ENCODE measurements at regions not wholly inside any gene's neighbourhood (a gene's known extent, or its start where the extent isn't known, plus 50 kb on each side); places are given as distances from the start of the nearest gene placed in this dataset.

- Histone ChIP-seq H3K9me3 (no peaks in the 10 kb centered on the region), H3K36me3 (no peaks in the 10 kb centered on the region), H3K4me1 (peaks cover 6 to 10% of the 10 kb centered on the region in 2 donors), H3K27me3 (peaks cover 0 to 8% of the 10 kb centered on the region in 2 donors), H3K4me3 (no peak overlapping the region), H3K27ac (no peak overlapping the region)
- DNase-seq (no peak), ATAC-seq (no peak)
- intact Hi-C loops (cut with DNase I), result no loop called here
- no peak for TF ChIP-seq CTCF (IDR thresholded peaks at IDR 0.05)
These were observed 1454.0 kb downstream of the BRD1 start for GRCh38 chr22:48373626-48374173.

DNA sequence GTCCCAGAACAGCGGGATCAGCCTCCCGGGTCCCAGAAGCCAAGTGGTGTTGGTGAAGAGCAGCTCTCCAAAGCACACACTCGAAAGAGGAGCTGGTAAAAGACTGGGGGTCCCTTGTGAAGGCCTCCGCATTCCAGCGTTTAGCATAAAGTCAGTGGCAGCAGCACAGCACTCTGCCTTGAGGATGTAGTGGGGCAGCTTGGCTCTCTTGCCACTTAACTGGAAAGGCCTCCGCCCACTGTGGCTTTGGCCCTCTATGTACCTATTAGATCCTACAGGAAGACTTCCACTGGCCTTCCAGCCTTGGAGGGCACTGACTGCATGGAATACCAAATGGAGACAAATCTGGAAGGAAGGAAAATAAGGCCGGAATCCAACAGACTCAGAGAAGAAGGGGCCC, 1455.3 kb downstream of the BRD1 start:
- Histone ChIP-seq H3K36me3 (no peaks in the 10 kb centered on the region), H3K27ac (no peak overlapping the region), H3K9me3 (no peaks in the 10 kb centered on the region), H3K4me3 (no peak overlapping the region), H3K4me1 (peaks cover 6 to 10% of the 10 kb centered on the region in 2 donors), H3K27me3 (peaks cover 0 to 7% of the 10 kb centered on the region in 2 donors)
- TF ChIP-seq CTCF (IDR thresholded peaks at IDR 0.05), result no peak
- no peak for DNase-seq
- ATAC-seq, result no peak
- intact Hi-C loops (cut with DNase I), result no loop called here

GRCh38 chr22:48371391-48371790, 1456.3 kb downstream of the BRD1 start:
- DNase-seq, result no peak
- intact Hi-C loops (cut with DNase I), result no loop called here

GRCh38 chr22:48370508-48371325, 1457.0 kb downstream of the BRD1 start:
- DNase-seq, result no peak
- no peaks in the 10 kb centered on the region for H3K9me3 ChIP-seq
- H3K36me3 ChIP-seq, result no peaks in the 10 kb centered on the region
- no peak overlapping the region for H3K27ac ChIP-seq
- no peak overlapping the region for H3K4me3 ChIP-seq
- no peak for TF ChIP-seq CTCF (IDR thresholded peaks at IDR 0.05)
- H3K4me1 ChIP-seq, result peaks cover 6 to 10% of the 10 kb centered on the region in 2 donors
- intact Hi-C loops (cut with DNase I), result no loop called here
- H3K27me3 ChIP-seq, result no peaks in the 10 kb centered on the region
- peak; percentile 19 for ATAC-seq

More at GRCh38 chr22:48371391-48371790, 1456.3 kb downstream of the BRD1 start:
- Histone ChIP-seq H3K4me3 (no peak overlapping the region), H3K9me3 (no peaks in the 10 kb centered on the region), H3K27ac (no peak overlapping the region), H3K27me3 (no peaks in the 10 kb centered on the region), H3K36me3 (no peaks in the 10 kb centered on the region), H3K4me1 (peaks cover 6 to 10% of the 10 kb centered on the region in 2 donors)
- ATAC-seq, result no peak
- TF ChIP-seq CTCF (IDR thresholded peaks at IDR 0.05), result no peak

GRCh38 chr22:48369789-48370507, 1457.7 kb downstream of the BRD1 start:
- no peak for TF ChIP-seq CTCF (IDR thresholded peaks at IDR 0.05)
- Histone ChIP-seq H3K27me3 (no peaks in the 10 kb centered on the region), H3K27ac (no peak overlapping the region), H3K9me3 (no peaks in the 10 kb centered on the region), H3K4me1 (peaks cover 6 to 10% of the 10 kb centered on the region in 2 donors), H3K36me3 (no peaks in the 10 kb centered on the region), H3K4me3 (no peak overlapping the region)
- intact Hi-C loops (cut with DNase I), result no loop called here
- DNase-seq (peak in 2 of 4 donors; percentile 24 to 63), ATAC-seq (peak; percentile 94)

Measured in left lung (tissue), 4 donors.